ENCODE measurements at regions not wholly inside any gene's neighbourhood (a gene's known extent, or its start where the extent isn't known, plus 50 kb on each side); places are given as distances from the start of the nearest gene placed in this dataset.

GRCh38 chr17:79164408-79164807 lies 89.8 kb downstream of the ENGASE start:
- H4K20me1 ChIP-seq (ENCODE audit: insufficient read depth), result no peaks in the 10 kb centered on the region
- DNase-seq, result no peak
- no peak overlapping the region for H3K9ac ChIP-seq
- no peak overlapping the region for H3K4me2 ChIP-seq (ENCODE audit: unreplicated experiment)
- H3K9me3 ChIP-seq (ENCODE audit: low read depth), result no peaks in the 10 kb centered on the region
- H3K36me3 ChIP-seq (ENCODE audit: low read depth), result no peaks in the 10 kb centered on the region
- WGBS, 2 experiments (ENCODE audit: low coverage in 1 of 2, low lambda C conversion rate in 2 of 2, missing lambda C conversion rate in 2 of 2), result 58 to 67% methylated on average over 16 of the region's 16 CpGs
- H3K27me3 ChIP-seq (replicated peaks; ENCODE audit: insufficient read depth), result peaks cover 18% of the 10 kb centered on the region
- H3F3A ChIP-seq (ENCODE audit: insufficient read depth), result no peaks in the 10 kb centered on the region
- in situ Hi-C loops (cut with MboI), result no loop called here
- no peaks in the 10 kb centered on the region for H3K9me2 ChIP-seq (ENCODE audit: insufficient read depth)
- TF ChIP-seq EZH2phosphoT487 (IDR thresholded peaks at IDR 0.05; ENCODE audit: insufficient read depth, low read depth) (no peak), EZH2 (IDR thresholded peaks at IDR 0.05; ENCODE audit: insufficient read depth, poor library complexity, severe bottlenecking) (no peak)
- no peak overlapping the region for H3K27ac ChIP-seq
- no peaks in the 10 kb centered on the region for H3K79me2 ChIP-seq (ENCODE audit: insufficient read depth)
- H3K4me3 ChIP-seq, result no peak overlapping the region
- H3K4me1 ChIP-seq (ENCODE audit: insufficient read depth), result no peaks in the 10 kb centered on the region
- no peak overlapping the region for H2AFZ ChIP-seq

- no peaks in the 10 kb centered on the region for H3K79me2 ChIP-seq (ENCODE audit: insufficient read depth)
- H4K20me1 ChIP-seq (ENCODE audit: insufficient read depth), result no peaks in the 10 kb centered on the region
- H3K36me3 ChIP-seq (ENCODE audit: low read depth), result no peaks in the 10 kb centered on the region
- H3K9me3 ChIP-seq (ENCODE audit: low read depth), result no peaks in the 10 kb centered on the region
- H3K9ac ChIP-seq, result no peak overlapping the region
- no peak overlapping the region for H3K4me2 ChIP-seq (ENCODE audit: unreplicated experiment)
- WGBS, 2 experiments (ENCODE audit: low coverage in 1 of 2, low lambda C conversion rate in 2 of 2, missing lambda C conversion rate in 2 of 2), result 48 to 58% methylated on average over 12 of the region's 12 CpGs
- no peak for DNase-seq
- H3F3A ChIP-seq (ENCODE audit: insufficient read depth), result no peaks in the 10 kb centered on the region
- H3K27ac ChIP-seq, result no peak overlapping the region
- in situ Hi-C loops (cut with MboI), result no loop called here
- no peak overlapping the region for H3K4me3 ChIP-seq
- no peak overlapping the region for H2AFZ ChIP-seq
- no peaks in the 10 kb centered on the region for H3K9me2 ChIP-seq (ENCODE audit: insufficient read depth)
- peaks cover 21% of the 10 kb centered on the region for H3K27me3 ChIP-seq (replicated peaks; ENCODE audit: insufficient read depth)
- H3K4me1 ChIP-seq (ENCODE audit: insufficient read depth), result no peaks in the 10 kb centered on the region
- TF ChIP-seq EZH2phosphoT487 (IDR thresholded peaks at IDR 0.05; ENCODE audit: insufficient read depth, low read depth) (no peak), EZH2 (IDR thresholded peaks at IDR 0.05; ENCODE audit: insufficient read depth, poor library complexity, severe bottlenecking) (no peak)
Measured at GRCh38 chr17:79163071-79163470, 88.4 kb downstream of the ENGASE start.

GRCh38 chr17:79162012-79162963 lies 87.7 kb downstream of the ENGASE start:
- H2AFZ ChIP-seq, result no peak overlapping the region
- H3K9me2 ChIP-seq (ENCODE audit: insufficient read depth), result no peaks in the 10 kb centered on the region
- H3K4me1 ChIP-seq (ENCODE audit: insufficient read depth), result no peaks in the 10 kb centered on the region
- no peaks in the 10 kb centered on the region for H3K9me3 ChIP-seq (ENCODE audit: low read depth)
- WGBS, 2 experiments (ENCODE audit: low coverage in 1 of 2, low lambda C conversion rate in 2 of 2, missing lambda C conversion rate in 2 of 2), result 30 to 39% methylated on average over 20 to 26 of the region's 26 CpGs
- no peak for TF ChIP-seq EZH2 (IDR thresholded peaks at IDR 0.05; ENCODE audit: insufficient read depth, poor library complexity, severe bottlenecking)
- TF ChIP-seq EZH2phosphoT487 (IDR thresholded peaks at IDR 0.05; ENCODE audit: insufficient read depth, low read depth), result no peak
- H3K79me2 ChIP-seq (ENCODE audit: insufficient read depth), result no peaks in the 10 kb centered on the region
- no peak overlapping the region for H3K27ac ChIP-seq
- H3K4me3 ChIP-seq, result no peak overlapping the region
- H4K20me1 ChIP-seq (ENCODE audit: insufficient read depth), result no peaks in the 10 kb centered on the region
- no peak for DNase-seq
- peaks cover 21% of the 10 kb centered on the region for H3K27me3 ChIP-seq (replicated peaks; ENCODE audit: insufficient read depth)
- in situ Hi-C loops (cut with MboI), result no loop called here
- no peaks in the 10 kb centered on the region for H3K36me3 ChIP-seq (ENCODE audit: low read depth)
- H3K9ac ChIP-seq, result no peak overlapping the region
- no peaks in the 10 kb centered on the region for H3F3A ChIP-seq (ENCODE audit: insufficient read depth)
- no peak overlapping the region for H3K4me2 ChIP-seq (ENCODE audit: unreplicated experiment)

- Histone ChIP-seq H3F3A (ENCODE audit: insufficient read depth) (no peaks in the 10 kb centered on the region), H3K27me3 (replicated peaks; ENCODE audit: insufficient read depth) (peaks cover 12% of the 10 kb centered on the region; the same call in 1 of the 2 replicates), H2AFZ (no peak overlapping the region), H3K79me2 (ENCODE audit: insufficient read depth) (no peaks in the 10 kb centered on the region), H3K27ac (no peak overlapping the region), H3K9ac (no peak overlapping the region), H4K20me1 (ENCODE audit: insufficient read depth) (no peaks in the 10 kb centered on the region), H3K36me3 (ENCODE audit: low read depth) (no peaks in the 10 kb centered on the region), H3K4me3 (no peak overlapping the region), H3K4me1 (ENCODE audit: insufficient read depth) (no peaks in the 10 kb centered on the region), H3K9me2 (ENCODE audit: insufficient read depth) (no peaks in the 10 kb centered on the region), H3K9me3 (ENCODE audit: low read depth) (no peaks in the 10 kb centered on the region), H3K4me2 (ENCODE audit: unreplicated experiment) (no peak overlapping the region)
- in situ Hi-C loops (cut with MboI), result no loop called here
- TF ChIP-seq EZH2phosphoT487 (IDR thresholded peaks at IDR 0.05; ENCODE audit: insufficient read depth, low read depth) (no peak), EZH2 (IDR thresholded peaks at IDR 0.05; ENCODE audit: insufficient read depth, poor library complexity, severe bottlenecking) (no peak)
- 49 to 50% methylated on average over 14 of the region's 14 CpGs for WGBS, 2 experiments (ENCODE audit: low coverage in 1 of 2, low lambda C conversion rate in 2 of 2, missing lambda C conversion rate in 2 of 2)
- no peak for DNase-seq
Measured at GRCh38 chr17:79160980-79161636, 86.5 kb downstream of the ENGASE start.

Measured in GM23248 (cell line).